HUDEP-2 (cell line): ENCODE measurements at regions not wholly inside any gene's neighbourhood (a gene's known extent, or its start where the extent isn't known, plus 50 kb on each side); places are given as distances from the start of the nearest gene placed in this dataset.
"Not testable (repeated sequence)": the region's sequence is repeated elsewhere in the genome, so short reads cannot be mapped to it uniquely, and the experiment has no call there.

Experiments used
- DNase-seq, 76 experiments: peaks; one replicate each; lab custom pipeline; 2025; ENCODE audit not compliant: unreplicated experiment in 76 of 76; lab: John Stamatoyannopoulos, UW

DNA sequence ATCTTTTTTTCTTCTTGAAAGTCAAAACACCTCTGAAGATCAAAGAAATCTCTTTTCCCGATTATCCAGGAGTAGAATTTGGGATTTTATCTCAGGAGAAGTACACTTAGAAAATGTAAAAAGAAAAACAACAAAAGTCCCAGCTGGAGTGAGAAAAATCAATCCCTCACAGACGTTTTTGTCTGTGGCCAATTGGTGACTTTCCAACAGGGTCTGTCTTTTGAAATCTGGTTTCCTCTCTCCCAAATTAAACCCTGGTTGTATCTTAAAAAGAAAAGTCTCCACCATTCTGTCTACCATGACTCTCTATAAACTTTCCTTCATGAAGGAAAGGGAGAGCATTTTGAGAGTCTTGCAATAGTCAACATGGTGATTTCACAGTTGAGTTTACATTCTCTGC lies 88.1 kb downstream of the DACT1 start:
- no peak for DNase-seq

- no peak for DNase-seq
These were observed 93.2 kb downstream of the DACT1 start for GRCh38 chr14:58730792-58731464.

DNA sequence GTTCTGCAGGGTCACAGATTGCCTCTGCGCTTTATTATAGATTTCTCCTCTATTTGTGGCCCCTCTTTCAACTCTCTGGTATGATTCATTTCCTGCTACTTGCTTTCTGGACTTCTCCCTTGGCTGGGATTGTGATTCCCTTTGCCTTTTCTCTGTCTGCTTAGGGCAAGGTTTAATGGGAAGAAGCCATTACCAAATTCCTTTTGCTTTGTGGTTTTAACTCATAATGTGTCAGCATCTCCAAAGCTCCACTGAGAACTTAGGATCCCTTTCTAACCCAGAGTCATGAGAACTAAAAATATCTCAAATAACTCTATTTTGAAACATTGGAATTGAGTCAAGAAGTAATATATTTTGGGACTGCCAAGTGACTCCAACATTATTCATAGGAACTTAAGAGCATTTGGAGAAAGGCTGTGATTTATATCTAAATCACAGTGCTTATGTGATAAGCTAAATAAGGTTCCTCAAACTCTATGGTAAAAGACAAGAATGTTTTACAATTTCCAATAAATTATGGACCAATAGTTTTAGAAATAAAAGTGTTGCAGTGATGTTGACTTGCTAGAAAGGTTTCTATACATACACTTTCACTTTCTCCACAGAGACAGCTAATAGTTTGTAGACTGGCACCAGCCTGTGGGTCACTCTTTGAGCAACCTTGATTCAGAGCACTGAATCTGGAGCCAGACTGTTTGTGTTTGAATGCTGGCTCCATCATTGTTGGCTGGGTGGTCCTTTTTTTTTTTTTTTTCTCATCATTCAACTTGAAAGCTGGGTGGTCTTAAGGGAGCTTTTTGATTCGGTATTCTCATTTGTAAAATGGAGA lies 93.9 kb downstream of the DACT1 start:
- DNase-seq = no peak

- no peak for DNase-seq
These were observed 94.6 kb downstream of the DACT1 start for GRCh38 chr14:58732387-58732786.

- DNase-seq = no peak
These were observed 95.9 kb downstream of the DACT1 start for GRCh38 chr14:58733451-58734208.

DNA sequence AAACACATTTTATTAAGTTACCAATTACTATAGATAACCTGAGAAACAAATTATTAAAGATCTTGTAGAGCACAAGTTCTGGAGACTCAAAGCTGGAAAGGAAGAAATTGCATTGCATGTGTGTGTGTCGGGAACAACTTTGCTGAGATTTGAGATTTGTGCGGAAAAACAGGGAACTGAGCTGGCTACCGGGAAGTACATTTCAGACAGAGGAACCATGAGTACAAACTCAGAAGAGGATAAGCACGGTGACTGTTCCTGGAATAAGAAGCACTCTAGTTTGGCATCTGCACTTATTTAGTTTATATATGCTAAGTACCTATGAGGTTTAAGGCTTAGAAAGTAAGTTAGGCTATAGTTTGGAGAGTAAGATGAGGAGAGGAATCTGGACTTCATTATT lies 97.8 kb downstream of the DACT1 start:
- no peak for DNase-seq

DNA sequence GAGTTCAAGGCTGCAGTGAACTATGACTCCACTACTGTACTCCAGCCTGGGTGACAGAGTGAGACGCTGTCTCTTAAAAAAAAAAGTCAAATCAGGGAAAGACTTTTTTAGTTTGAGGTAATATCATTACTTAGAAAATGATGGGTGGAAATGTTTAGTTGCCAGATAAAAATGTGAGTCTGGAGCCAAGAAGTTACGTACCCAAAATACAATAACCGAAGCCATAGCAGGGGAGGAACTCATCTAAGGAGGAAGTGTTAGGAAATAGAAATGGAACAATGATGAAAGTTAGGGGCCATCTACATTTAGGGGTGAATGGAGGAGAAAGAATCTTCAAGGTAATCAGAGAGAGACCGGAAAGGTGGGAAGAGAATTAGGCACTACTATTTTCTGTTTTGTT lies 98.8 kb downstream of the DACT1 start:
- DNase-seq = no peak

- DNase-seq = no peak
These were observed 99.7 kb downstream of the DACT1 start for GRCh38 chr14:58737511-58737910.

- no peak for DNase-seq
These were observed 100.6 kb downstream of the DACT1 start for GRCh38 chr14:58738189-58738836.

GRCh38 chr14:58738876-58739275 lies 101.1 kb downstream of the DACT1 start:
- no peak for DNase-seq

GRCh38 chr14:58739674-58740073 lies 101.9 kb downstream of the DACT1 start:
- no peak for DNase-seq

GRCh38 chr14:58740379-58740935 lies 102.7 kb downstream of the DACT1 start:
- no peak for DNase-seq

DNA sequence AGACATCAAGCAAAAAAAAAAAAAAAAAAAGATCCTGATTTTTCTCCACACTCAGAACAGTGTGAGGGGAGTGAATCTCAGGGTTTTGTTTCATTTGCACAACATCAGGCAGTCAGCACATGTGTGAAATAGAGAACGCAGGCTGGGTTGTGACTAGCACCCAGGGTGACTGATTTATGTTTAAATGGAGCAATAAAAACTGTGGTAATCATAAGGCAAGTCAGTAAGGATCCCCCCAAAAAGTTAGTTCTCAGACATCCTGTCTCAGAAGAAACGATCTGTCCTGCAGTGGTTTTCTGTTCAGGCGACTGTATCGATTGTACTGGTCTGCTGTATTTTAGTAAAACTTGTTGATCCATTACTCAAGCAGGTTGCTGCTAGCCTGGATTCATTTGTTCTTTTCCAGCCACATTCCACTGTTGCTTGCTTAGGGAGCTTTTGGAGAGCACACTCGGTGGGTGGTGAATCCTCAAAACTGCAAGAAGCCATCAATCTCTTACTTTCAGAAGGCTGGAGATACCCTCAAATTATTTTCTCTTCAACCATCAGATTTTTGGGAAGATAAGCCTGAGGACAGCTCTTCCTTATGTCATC lies 107.1 kb downstream of the DACT1 start:
- DNase-seq = no peak

DNA sequence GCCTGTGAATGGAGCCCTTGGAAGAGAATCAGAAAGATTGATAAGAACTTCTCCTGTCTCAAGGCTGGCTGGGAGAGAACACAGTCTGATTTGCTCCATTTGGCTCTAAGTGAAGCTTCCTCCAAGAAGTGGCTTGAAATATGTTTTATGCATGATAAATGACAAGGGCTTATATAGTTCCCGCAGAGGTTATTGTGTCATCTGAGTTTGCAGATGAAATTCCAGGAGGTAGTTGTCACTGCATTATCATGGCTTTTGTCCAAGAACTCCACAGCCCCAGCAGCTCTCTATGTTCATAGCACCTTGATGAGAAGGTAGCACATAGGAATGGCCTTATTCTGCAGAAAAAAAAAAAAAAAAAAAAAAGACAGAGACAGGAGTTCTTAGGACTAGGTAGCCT lies 108.5 kb downstream of the DACT1 start:
- no peak for DNase-seq

- no peak for DNase-seq
These were observed 108.9 kb downstream of the DACT1 start for GRCh38 chr14:58746701-58747100.

DNA sequence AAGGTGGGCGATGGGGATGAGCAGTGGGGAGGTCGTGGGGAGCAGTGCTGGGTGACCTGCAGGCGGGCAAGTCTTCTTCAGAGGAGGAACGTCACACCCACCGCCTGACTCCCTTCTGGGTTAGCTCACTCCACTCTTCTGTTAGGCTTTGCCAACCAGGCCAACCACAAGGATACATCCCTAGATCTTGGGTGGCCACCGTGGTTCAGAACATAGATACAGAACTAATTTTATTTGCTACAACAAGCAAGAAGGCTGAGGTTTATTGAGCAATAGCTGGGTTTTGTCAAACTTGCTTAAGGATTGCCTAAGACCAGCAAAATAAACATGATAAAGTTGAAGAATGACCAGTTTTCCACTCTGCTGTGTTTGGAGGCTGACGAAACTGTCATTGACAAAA lies 109.4 kb downstream of the DACT1 start:
- no peak for DNase-seq

- DNase-seq = not testable (repeated sequence)
These were observed 110.5 kb downstream of the DACT1 start for GRCh38 chr14:58748251-58748650.

- peak in 1 of 76 experiments; percentile 8 for DNase-seq
These were observed 111.4 kb downstream of the DACT1 start for GRCh38 chr14:58749066-58749669.

GRCh38 chr14:58750321-58751269 lies 112.8 kb downstream of the DACT1 start:
- no peak for DNase-seq
